CMK (cell line): ENCODE measurements at regions not wholly inside any gene's neighbourhood (a gene's known extent, or its start where the extent isn't known, plus 50 kb on each side); places are given as distances from the start of the nearest gene placed in this dataset.
"Not testable (repeated sequence)": the region's sequence is repeated elsewhere in the genome, so short reads cannot be mapped to it uniquely, and the experiment has no call there.

Experiments
- DNase-seq: peaks from one replicate; pipeline ENCODE4 v3.0.0-alpha.2; 2010; ENCODE audit warnings: low read depth

DNA sequence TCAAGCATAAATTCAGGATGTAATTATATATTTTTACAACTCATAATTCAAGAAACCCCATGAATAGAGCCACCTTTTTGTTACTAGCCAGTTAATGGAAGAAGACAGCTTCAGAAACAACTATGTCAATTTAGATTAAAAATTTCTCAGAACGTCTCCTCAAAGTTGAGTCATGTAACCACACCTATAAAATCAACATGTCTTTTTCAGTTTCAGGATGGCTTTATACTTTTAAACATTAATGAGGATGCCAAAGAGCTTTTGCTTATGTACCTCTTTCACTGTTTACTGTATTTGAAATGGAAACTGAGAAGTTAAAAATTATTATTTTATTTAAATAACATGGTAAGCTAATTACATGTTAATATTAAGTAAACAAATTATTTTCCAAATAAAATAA, 280.1 kb downstream of the PTH2R start:
- no peak for DNase-seq

GRCh38 chr2:208687720-208688119, 281.1 kb downstream of the PTH2R start:
- DNase-seq, result not testable (repeated sequence)

GRCh38 chr2:208698114-208698513, 291.5 kb downstream of the PTH2R start:
- no peak for DNase-seq

DNA sequence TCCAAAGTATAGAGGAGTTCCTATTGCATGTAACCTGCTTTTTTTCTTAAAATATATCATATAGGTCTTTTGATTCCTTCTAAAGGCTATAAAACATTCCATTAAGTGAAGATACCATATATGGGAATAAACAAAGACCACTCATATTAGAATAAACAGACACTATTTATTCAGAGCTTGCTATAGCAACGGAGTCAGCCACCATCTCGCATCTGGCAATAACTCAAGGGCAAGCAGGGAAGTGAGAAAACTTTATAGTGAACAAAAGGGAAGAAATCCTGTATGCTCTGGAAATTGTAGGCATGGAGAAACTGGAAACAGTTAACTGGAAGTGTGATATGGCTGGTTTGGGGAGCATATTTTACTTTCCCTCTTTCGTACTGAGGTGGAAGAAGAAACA, 301.9 kb downstream of the PTH2R start:
- no peak for DNase-seq

- no peak for DNase-seq
Observed at GRCh38 chr2:208711598-208711997, 305.0 kb downstream of the PTH2R start.

GRCh38 chr2:208713066-208713745, 306.6 kb downstream of the PTH2R start:
- no peak for DNase-seq

GRCh38 chr2:208718828-208719227, 312.2 kb downstream of the PTH2R start:
- DNase-seq, result no peak

DNA sequence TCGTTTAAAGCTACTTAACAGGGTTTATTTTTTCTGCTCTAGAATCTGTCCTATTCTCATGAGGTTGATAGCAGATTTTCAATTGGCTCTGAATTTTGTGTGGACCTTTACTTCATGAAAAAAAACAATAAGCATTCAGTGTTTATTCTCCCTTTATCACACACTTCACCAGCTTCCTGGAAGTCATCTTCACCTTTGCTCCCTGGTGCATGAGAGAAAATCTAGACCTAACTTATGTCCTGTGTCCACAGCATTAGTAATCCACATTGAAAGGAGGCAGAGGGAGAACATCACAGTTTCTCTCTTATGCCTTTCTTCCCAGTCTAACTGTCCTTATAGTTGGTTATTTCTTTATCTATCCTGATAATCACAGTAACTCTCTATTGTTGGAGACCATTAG, 316.1 kb downstream of the PTH2R start:
- DNase-seq, result no peak

- no peak for DNase-seq
Observed at GRCh38 chr2:208725280-208725679, 318.7 kb downstream of the PTH2R start.

DNA sequence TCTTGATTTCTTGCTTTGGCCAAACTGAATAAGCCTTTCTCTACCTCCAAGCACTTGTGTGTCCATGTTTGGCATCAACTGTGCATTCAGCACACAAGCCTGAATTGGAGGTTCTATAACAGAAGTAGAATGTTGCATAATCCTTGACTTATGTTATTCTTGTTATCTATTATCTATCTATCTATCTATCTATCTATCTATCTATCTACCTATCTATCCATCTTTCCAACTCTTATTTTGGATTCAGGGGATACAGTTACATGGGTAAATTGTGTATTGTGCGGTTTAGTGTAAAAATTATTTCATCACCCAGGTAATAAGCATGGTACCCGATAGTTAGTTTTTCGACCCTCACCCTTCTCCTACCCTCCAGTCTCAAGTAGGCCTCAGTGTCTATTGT, 319.6 kb downstream of the PTH2R start:
- DNase-seq, result no peak

DNA sequence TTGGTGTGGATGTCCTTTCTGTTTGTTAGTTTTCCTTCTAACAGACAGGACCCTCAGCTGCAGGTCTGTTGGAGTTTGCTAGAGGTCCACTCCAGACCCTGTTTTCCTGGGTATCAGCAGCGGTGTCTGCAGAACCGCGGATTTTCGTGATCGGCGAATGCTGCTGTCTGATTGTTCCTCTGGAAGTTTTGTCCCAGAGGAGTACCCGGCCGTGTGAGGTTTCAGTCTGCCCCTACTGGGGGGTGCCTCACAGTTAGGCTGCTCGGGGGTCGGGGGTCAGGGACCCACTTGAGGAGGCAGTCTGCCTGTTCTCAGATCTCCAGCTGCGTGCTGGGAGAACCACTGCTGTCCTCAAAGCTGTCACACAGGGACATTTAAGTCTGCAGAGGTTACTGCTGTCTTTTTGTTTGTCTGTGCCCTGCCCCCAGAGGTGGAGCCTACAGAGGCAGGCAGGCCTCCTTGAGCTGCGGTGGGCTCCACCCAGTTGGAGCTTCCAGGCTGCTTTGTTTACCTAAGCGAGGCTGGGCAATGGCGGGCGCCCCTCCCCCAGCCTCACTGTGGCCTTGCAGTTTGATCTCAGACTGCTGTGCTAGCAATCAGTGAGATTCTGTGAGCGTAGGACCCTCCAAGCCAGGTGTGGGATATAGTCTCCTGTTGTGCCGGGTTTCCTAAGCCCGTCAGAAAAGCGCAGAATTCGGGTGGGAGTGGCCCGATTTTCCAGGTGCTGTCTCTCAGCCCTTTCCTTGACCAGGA, 345.2 kb downstream of the PTH2R start:
- not testable (repeated sequence) for DNase-seq

- no peak for DNase-seq
Observed at GRCh38 chr2:208757364-208757763, 350.8 kb downstream of the PTH2R start.

GRCh38 chr2:208773074-208773473, 366.5 kb downstream of the PTH2R start:
- not testable (repeated sequence) for DNase-seq

GRCh38 chr2:208781166-208781565, 374.6 kb downstream of the PTH2R start:
- DNase-seq, result no peak

- DNase-seq, result no peak
Observed at GRCh38 chr2:208782097-208782496, 375.5 kb downstream of the PTH2R start.

GRCh38 chr2:208783184-208783583, 376.6 kb downstream of the PTH2R start:
- DNase-seq, result no peak

DNA sequence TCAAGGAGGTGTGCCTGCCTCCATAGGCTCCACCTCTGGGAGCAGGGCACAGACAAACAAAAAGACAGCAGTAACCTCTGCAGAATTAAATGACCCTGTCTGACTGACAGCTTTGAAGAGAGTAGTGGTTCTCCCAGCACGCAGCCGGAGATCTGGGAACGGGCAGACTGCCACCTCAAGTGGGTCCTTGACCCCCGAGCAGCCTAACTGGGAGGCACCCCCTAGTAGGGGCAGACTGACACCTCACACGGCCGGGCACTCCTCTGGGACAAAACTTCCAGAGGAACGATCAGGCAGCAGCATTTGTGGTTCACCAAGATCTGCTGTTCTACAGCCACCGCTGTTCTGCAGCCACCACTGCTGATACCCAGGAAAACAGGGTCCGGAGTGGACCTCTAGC, 378.2 kb downstream of the PTH2R start:
- not testable (repeated sequence) for DNase-seq

- DNase-seq, result no peak
Observed at GRCh38 chr2:208791257-208791656, 384.7 kb downstream of the PTH2R start.

- DNase-seq, result no peak
Observed at GRCh38 chr2:208792766-208793165, 386.2 kb downstream of the PTH2R start.

GRCh38 chr2:208793434-208793833, 386.8 kb downstream of the PTH2R start:
- DNase-seq, result no peak

DNA sequence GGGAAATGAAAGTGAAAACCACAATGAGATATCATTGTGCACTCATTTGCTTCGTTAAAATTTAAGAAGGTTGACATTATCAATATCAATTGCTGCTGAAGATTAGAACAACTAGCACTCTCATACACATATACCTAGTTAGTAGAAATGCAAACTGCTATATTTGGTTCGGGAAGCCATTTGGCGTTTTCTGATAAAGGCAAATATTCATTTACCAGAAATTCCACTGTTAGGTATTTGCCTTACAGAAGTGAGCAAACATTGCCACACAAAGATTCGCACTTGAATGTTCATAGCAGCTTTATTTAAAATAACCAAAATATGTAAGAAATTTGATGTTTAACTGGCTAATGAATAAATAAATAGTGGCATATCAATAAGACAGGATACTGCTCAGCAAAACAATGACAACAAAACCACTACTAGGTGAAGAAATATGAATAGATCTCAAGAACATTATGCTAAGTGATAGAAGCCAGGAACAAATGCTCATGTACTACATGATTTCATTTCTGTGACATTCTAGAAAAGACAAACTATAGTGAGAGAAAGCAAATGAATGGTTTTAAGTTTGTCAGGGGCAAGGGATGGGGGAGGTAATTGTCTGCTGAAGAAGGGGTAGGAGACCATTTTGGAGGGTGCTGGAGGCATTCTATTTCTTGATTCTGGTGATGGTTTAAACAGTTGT, 387.8 kb downstream of the PTH2R start:
- DNase-seq, result no peak

DNA sequence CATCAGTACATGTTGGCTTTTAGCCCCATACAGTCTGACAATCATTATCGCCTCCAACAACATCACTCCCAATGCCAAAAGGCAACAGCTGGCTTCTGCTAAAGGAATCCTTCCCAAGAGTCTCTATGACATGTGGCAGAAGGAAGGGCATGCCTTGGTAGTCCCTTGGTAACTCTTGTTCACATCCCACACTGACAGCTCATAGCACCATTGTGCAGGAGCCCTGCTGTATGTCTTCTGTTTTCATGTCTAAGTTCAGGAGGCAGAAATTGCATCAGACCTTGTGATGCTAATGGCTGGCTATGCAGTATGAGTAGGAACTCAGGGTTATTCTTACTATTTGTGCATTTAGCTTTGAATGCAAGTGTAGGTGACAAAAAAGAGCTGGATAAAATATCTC, 392.1 kb downstream of the PTH2R start:
- no peak for DNase-seq

GRCh38 chr2:208799397-208799796, 392.8 kb downstream of the PTH2R start:
- no peak for DNase-seq
